Epidermal melanocyte (primary cell): ENCODE measurements at regions not wholly inside any gene's neighbourhood (a gene's known extent, or its start where the extent isn't known, plus 50 kb on each side); places are given as distances from the start of the nearest gene placed in this dataset.
"Not testable (repeated sequence)": the region's sequence is repeated elsewhere in the genome, so short reads cannot be mapped to it uniquely, and the experiment has no call there.

Experiments
- DNase-seq: peaks from one replicate; pipeline ENCODE4 v3.0.0; 2011; ENCODE audit warnings: low spot score; ENCODE audit not compliant: insufficient read length

GRCh38 chr7:54115028-54115763 is 427.0 kb upstream of the VSTM2A start:
- DNase-seq = no peak

- no peak for DNase-seq
Observed at GRCh38 chr7:54116956-54117355, 425.2 kb upstream of the VSTM2A start.

- no peak for DNase-seq
Observed at GRCh38 chr7:54129035-54129434, 413.1 kb upstream of the VSTM2A start.

GRCh38 chr7:54141576-54141975 is 400.6 kb upstream of the VSTM2A start:
- DNase-seq = no peak

GRCh38 chr7:54145716-54146115 is 396.5 kb upstream of the VSTM2A start:
- DNase-seq = no peak

GRCh38 chr7:54153462-54153861 is 388.7 kb upstream of the VSTM2A start:
- DNase-seq = no peak

- no peak for DNase-seq
Observed at GRCh38 chr7:54159088-54159487, 383.1 kb upstream of the VSTM2A start.

GRCh38 chr7:54161621-54162020 is 380.6 kb upstream of the VSTM2A start:
- no peak for DNase-seq

GRCh38 chr7:54166419-54166818 is 375.8 kb upstream of the VSTM2A start:
- no peak for DNase-seq

- DNase-seq = no peak
Observed at GRCh38 chr7:54179321-54180029, 362.7 kb upstream of the VSTM2A start.

- DNase-seq = no peak
Observed at GRCh38 chr7:54180796-54181195, 361.4 kb upstream of the VSTM2A start.

GRCh38 chr7:54183055-54183454 is 359.1 kb upstream of the VSTM2A start:
- DNase-seq = no peak

GRCh38 chr7:54186336-54186735 is 355.8 kb upstream of the VSTM2A start:
- DNase-seq = no peak

GRCh38 chr7:54187886-54188685 is 354.1 kb upstream of the VSTM2A start:
- DNase-seq = no peak

- DNase-seq = no peak
Observed at GRCh38 chr7:54188843-54189242, 353.3 kb upstream of the VSTM2A start.

GRCh38 chr7:54189330-54189729 is 352.8 kb upstream of the VSTM2A start:
- DNase-seq = no peak

- DNase-seq = no peak
Observed at GRCh38 chr7:54201501-54201900, 340.7 kb upstream of the VSTM2A start.

GRCh38 chr7:54215424-54215823 is 326.8 kb upstream of the VSTM2A start:
- no peak for DNase-seq

- DNase-seq = not testable (repeated sequence)
Observed at GRCh38 chr7:54226030-54226429, 316.1 kb upstream of the VSTM2A start.

GRCh38 chr7:54242776-54243175 is 299.4 kb upstream of the VSTM2A start:
- no peak for DNase-seq

- no peak for DNase-seq
Observed at GRCh38 chr7:54245020-54245419, 297.2 kb upstream of the VSTM2A start.

- no peak for DNase-seq
Observed at GRCh38 chr7:54249686-54250085, 292.5 kb upstream of the VSTM2A start.
